ENCODE measurements at regions not wholly inside any gene's neighbourhood (a gene's known extent, or its start where the extent isn't known, plus 50 kb on each side); places are given as distances from the start of the nearest gene placed in this dataset.
"Not testable (repeated sequence)": the region's sequence is repeated elsewhere in the genome, so short reads cannot be mapped to it uniquely, and the experiment has no call there.

GRCh38 chr16:26623442-26623841 is 443.3 kb upstream of the C16orf82 start:
- no peak for ATAC-seq

GRCh38 chr16:26627958-26628357 is 438.8 kb upstream of the C16orf82 start:
- no peak overlapping the region for H3K4me3 ChIP-seq
- H3K36me3 ChIP-seq (ENCODE audit: low read depth), result no peaks in the 10 kb centered on the region
- intact Hi-C loops (cut with DNase I, micrococcal nuclease), result no loop called here
- ATAC-seq (no peak), DNase-seq (no peak)
- no peak for TF ChIP-seq CTCF (IDR thresholded peaks at IDR 0.05)
- H3K4me1 ChIP-seq (ENCODE audit: low read depth), result no peaks in the 10 kb centered on the region
- H3K9me3 ChIP-seq, result peaks cover 12% of the 10 kb centered on the region

More at GRCh38 chr16:26623442-26623841, 443.3 kb upstream of the C16orf82 start:
- no peak for DNase-seq
- Histone ChIP-seq H3K4me1 (ENCODE audit: low read depth) (no peaks in the 10 kb centered on the region), H3K36me3 (ENCODE audit: low read depth) (no peaks in the 10 kb centered on the region), H3K4me3 (no peak overlapping the region), H3K9me3 (no peaks in the 10 kb centered on the region)
- intact Hi-C loops (cut with DNase I, micrococcal nuclease), result no loop called here
- no peak for TF ChIP-seq CTCF (IDR thresholded peaks at IDR 0.05)

- peaks cover 12% of the 10 kb centered on the region for H3K9me3 ChIP-seq
- H3K4me1 ChIP-seq (ENCODE audit: low read depth); ATAC-seq; H3K36me3 ChIP-seq (ENCODE audit: low read depth); intact Hi-C loops (cut with DNase I, micrococcal nuclease); H3K4me3 ChIP-seq; DNase-seq: not testable (repeated sequence)
Observed at GRCh38 chr16:26631365-26631764, 435.4 kb upstream of the C16orf82 start.

- TF ChIP-seq CTCF (IDR thresholded peaks at IDR 0.05), result no peak
- H3K4me3 ChIP-seq, result no peak overlapping the region
- DNase-seq, result no peak
- ATAC-seq, result no peak
- no peaks in the 10 kb centered on the region for H3K36me3 ChIP-seq (ENCODE audit: low read depth)
- intact Hi-C loops (cut with DNase I, micrococcal nuclease), result no loop called here
- no peaks in the 10 kb centered on the region for H3K4me1 ChIP-seq (ENCODE audit: low read depth)
- H3K9me3 ChIP-seq, result no peaks in the 10 kb centered on the region
Observed at GRCh38 chr16:26642047-26642664, 424.6 kb upstream of the C16orf82 start.

GRCh38 chr16:26643519-26643918 is 423.2 kb upstream of the C16orf82 start:
- DNase-seq (no peak), ATAC-seq (no peak)
- H3K4me1 ChIP-seq (ENCODE audit: low read depth), result no peaks in the 10 kb centered on the region
- TF ChIP-seq CTCF (IDR thresholded peaks at IDR 0.05), result no peak
- no peaks in the 10 kb centered on the region for H3K36me3 ChIP-seq (ENCODE audit: low read depth)
- intact Hi-C loops (cut with DNase I, micrococcal nuclease), result no loop called here
- H3K9me3 ChIP-seq, result no peaks in the 10 kb centered on the region
- no peak overlapping the region for H3K4me3 ChIP-seq

GRCh38 chr16:26644912-26645543 is 421.7 kb upstream of the C16orf82 start:
- no peaks in the 10 kb centered on the region for H3K9me3 ChIP-seq
- no peak for TF ChIP-seq CTCF (IDR thresholded peaks at IDR 0.05)
- H3K4me3 ChIP-seq, result no peak overlapping the region
- intact Hi-C loops (cut with DNase I, micrococcal nuclease), result no loop called here
- no peaks in the 10 kb centered on the region for H3K36me3 ChIP-seq (ENCODE audit: low read depth)
- DNase-seq (no peak), ATAC-seq (no peak)
- H3K4me1 ChIP-seq (ENCODE audit: low read depth), result no peaks in the 10 kb centered on the region
